H1 (cell line): ENCODE measurements at regions not wholly inside any gene's neighbourhood (a gene's known extent, or its start where the extent isn't known, plus 50 kb on each side); places are given as distances from the start of the nearest gene placed in this dataset.
A peak's percentile ranks its signal among the peaks of the same experiment; 100 is the strongest.

Experiments
- CTCF ChIA-PET: fragments of 300-600 bp; sonication (Branson Sonifier 250); formaldehyde crosslinking; loops from one replicate; lab custom pipeline; 2021; ENCODE audit not compliant: partially characterized antibody; lab: Charles Lee
- POLR2A ChIA-PET: fragments of 300-600 bp; sonication (Branson Sonifier 250); formaldehyde crosslinking; loops from one replicate; lab custom pipeline; 2021; ENCODE audit warnings: inconsistent platforms; ENCODE audit not compliant: partially characterized antibody; lab: Charles Lee
- DNase-seq, 2 experiments: peaks; one replicate each; pipeline versions ENCODE4 v3.0.0 to v3.0.0-alpha.2; 2010 to 2022; ENCODE audit warnings: low spot score in 2 of 2, low read depth in 1 of 2, mixed read lengths in 1 of 2
- FAIRE-seq: peaks from 2 replicates; lab custom pipeline; 2011; peaks lifted over from hg19 to GRCh38; lab: Jason Lieb, UNC
- H2AFZ ChIP-seq: 2 replicates; pipeline ENCODE4 v1.8.1; 2012; ENCODE audit warnings: low read length, inconsistent platforms
- H2AK5ac ChIP-seq: 2 replicates; pipeline ENCODE4 v1.6.1; 2013; ENCODE audit warnings: low read depth, low read length
- H2BK120ac ChIP-seq: replicated peaks from 2 replicates; pipeline ENCODE3; 2013; ENCODE audit warnings: low read depth, low read length, inconsistent platforms
- H2BK12ac ChIP-seq: 2 replicates; pipeline ENCODE4 v1.6.1; 2013; ENCODE audit warnings: low read depth, low read length
- H2BK15ac ChIP-seq: 2 replicates; pipeline ENCODE4 v1.6.1; 2013; ENCODE audit warnings: low read length
- H2BK20ac ChIP-seq: 2 replicates; pipeline ENCODE4 v1.6.1; 2013; ENCODE audit warnings: low read length
- H2BK5ac ChIP-seq: 2 replicates; pipeline ENCODE4 v1.6.1; 2013; ENCODE audit warnings: low read depth, low read length
- H3K14ac ChIP-seq: 2 replicates; pipeline ENCODE4 v1.6.1; 2013; ENCODE audit warnings: inconsistent platforms; ENCODE audit not compliant: insufficient read length
- H3K18ac ChIP-seq: 2 replicates; pipeline ENCODE4 v1.6.1; 2013; ENCODE audit warnings: low read length; ENCODE audit errors: extremely low read depth
- H3K23ac ChIP-seq: 2 replicates; pipeline ENCODE4 v1.6.1; 2013; ENCODE audit warnings: inconsistent platforms; ENCODE audit not compliant: insufficient read length
- H3K23me2 ChIP-seq: 2 replicates; pipeline ENCODE4 v1.6.1; 2013; ENCODE audit warnings: low read depth, low read length
- H3K27ac ChIP-seq: 2 replicates; pipeline ENCODE4 v1.6.1; 2011; ENCODE audit warnings: low read depth, low read length, inconsistent platforms
- H3K27me3 ChIP-seq, 4 experiments: replicated peaks in 1 of 4; 1 replicate in 1 of 4; 2 replicates in 3 of 4; pipeline versions ENCODE4 v1.6.1 to v1.8.1; 2011 to 2013; ENCODE audit warnings: low read length in 3 of 4, mild to moderate bottlenecking in 3 of 4, inconsistent platforms in 2 of 4, mixed read lengths in 2 of 4, moderate library complexity in 1 of 4; ENCODE audit not compliant: control insufficient read depth in 3 of 4, insufficient read depth in 3 of 4; ENCODE audit errors: extremely low read depth in 1 of 4
- H3K36me3 ChIP-seq, 4 experiments: 2 replicates each; pipeline versions ENCODE4 v1.6.1 to v1.8.1; 2011 to 2013; ENCODE audit warnings: mild to moderate bottlenecking in 4 of 4, low read length in 3 of 4, moderate library complexity in 2 of 4, control low read depth in 1 of 4, inconsistent platforms in 1 of 4; ENCODE audit not compliant: insufficient read depth in 4 of 4, control insufficient read depth in 2 of 4
- H3K4ac ChIP-seq: replicated peaks from 2 replicates; pipeline ENCODE3; 2013; ENCODE audit warnings: low read length, low read depth, mixed read lengths, inconsistent platforms; ENCODE audit not compliant: insufficient read length
- H3K4me1 ChIP-seq, 4 experiments: replicated peaks in 1 of 4; 1 replicate in 1 of 4; 2 replicates in 3 of 4; pipeline versions ENCODE4 v1.6.1 to v1.8.1; 2011 to 2013; ENCODE audit warnings: low read length in 3 of 4, inconsistent platforms in 2 of 4, mixed read lengths in 1 of 4; ENCODE audit not compliant: insufficient read depth in 4 of 4, control insufficient read depth in 3 of 4
- H3K4me2 ChIP-seq, 2 experiments: 2 replicates each; pipeline versions ENCODE4 v1.6.1 to v1.8.1; 2011 to 2013; ENCODE audit warnings: low read depth in 2 of 2, low read length in 2 of 2, control low read depth in 1 of 2, inconsistent platforms in 1 of 2, mild to moderate bottlenecking in 1 of 2; ENCODE audit not compliant: insufficient read depth in 1 of 2
- H3K4me3 ChIP-seq, 4 experiments: fragments of 200-600, 300-600 bp in 1 of 4; sonication (generic), shearing (Covaris generic), sonication (Bioruptor Twin) in 1 of 4; 2 replicates each; pipeline versions ENCODE4 v1.5.1 to v1.8.1; 2011 to 2016; ENCODE audit warnings: low read length in 4 of 4, low read depth in 3 of 4, control low read depth in 2 of 4, inconsistent platforms in 2 of 4, mild to moderate bottlenecking in 2 of 4, mixed read lengths in 1 of 4, moderate library complexity in 1 of 4; ENCODE audit not compliant: insufficient read depth in 2 of 4; ENCODE audit errors: extremely low read depth in 1 of 4
- H3K56ac ChIP-seq: replicated peaks from 2 replicates; pipeline ENCODE3; 2013; ENCODE audit warnings: low read depth, mild to moderate bottlenecking, mixed read lengths, low read length, inconsistent platforms; ENCODE audit not compliant: insufficient read length
- H3K79me1 ChIP-seq: 2 replicates; pipeline ENCODE4 v1.6.1; 2013; ENCODE audit warnings: low read depth, low read length, control low read depth
- H3K79me2 ChIP-seq, 2 experiments: 2 replicates each; pipeline versions ENCODE4 v1.6.1 to v1.8.1; 2012 to 2013; ENCODE audit warnings: low read length in 2 of 2, mild to moderate bottlenecking in 2 of 2, inconsistent platforms in 1 of 2; ENCODE audit not compliant: insufficient read depth in 2 of 2, control insufficient read depth in 1 of 2
- H3K9ac ChIP-seq, 4 experiments: replicated peaks in 1 of 4; 1 replicate in 1 of 4; 2 replicates in 3 of 4; pipeline versions ENCODE4 v1.6.1 to v1.8.1; 2011 to 2013; ENCODE audit warnings: low read depth in 3 of 4, low read length in 3 of 4, control low read depth in 2 of 4, mild to moderate bottlenecking in 2 of 4, moderate library complexity in 2 of 4, inconsistent platforms in 1 of 4; ENCODE audit errors: extremely low read depth in 1 of 4
- H3K9me3 ChIP-seq, 2 experiments: 2 replicates each; pipeline versions ENCODE4 v1.6.1 to v1.8.1; 2012 to 2013; ENCODE audit warnings: mild to moderate bottlenecking in 2 of 2, moderate library complexity in 2 of 2, control low read depth in 1 of 2, inconsistent platforms in 1 of 2, low read depth in 1 of 2, low read length in 1 of 2, mixed read lengths in 1 of 2; ENCODE audit not compliant: insufficient read depth in 2 of 2
- H4K20me1 ChIP-seq, 2 experiments: replicated peaks in 1 of 2; 2 replicates each; pipeline versions ENCODE3 to v1.8.1; 2011 to 2013; ENCODE audit warnings: inconsistent platforms in 2 of 2, low read length in 2 of 2, mild to moderate bottlenecking in 1 of 2; ENCODE audit not compliant: insufficient read depth in 2 of 2, control insufficient read depth in 1 of 2
- H4K5ac ChIP-seq: 2 replicates; pipeline ENCODE4 v1.6.1; 2013; ENCODE audit warnings: low read length, low read depth, mixed read lengths, inconsistent platforms; ENCODE audit not compliant: insufficient read length
- H4K8ac ChIP-seq: 2 replicates; pipeline ENCODE4 v1.8.0; 2013; ENCODE audit warnings: mild to moderate bottlenecking, moderate library complexity, low read length, inconsistent platforms; ENCODE audit not compliant: insufficient read depth; ENCODE audit errors: extremely low read depth
- H4K91ac ChIP-seq: replicated peaks from 2 replicates; pipeline ENCODE3; 2013; ENCODE audit warnings: low read length, mixed read lengths, inconsistent platforms; ENCODE audit not compliant: insufficient read length
- FOSL1 ChIP-seq: IDR thresholded peaks from 2 replicates; pipeline ENCODE4 v1.6.1; 2011; ENCODE audit warnings: mild to moderate bottlenecking, low read depth, low read length, moderate library complexity; ENCODE audit not compliant: insufficient read depth
- JUN ChIP-seq: IDR thresholded peaks from 2 replicates; pipeline ENCODE4 v1.6.1; 2011; ENCODE audit warnings: low read depth, mild to moderate bottlenecking, improper control_type of control experiment, low read length
- KDM1A ChIP-seq: fragments of 200-600, 300-600 bp; sonication (generic); IDR thresholded peaks from 2 replicates; pipeline ENCODE4 v1.7.1; 2016; ENCODE audit warnings: mild to moderate bottlenecking, low read length, borderline replicate concordance
- NANOG ChIP-seq: IDR thresholded peaks from 2 replicates; pipeline ENCODE4 v1.6.1; 2011; ENCODE audit warnings: low read length, low read depth, mild to moderate bottlenecking, inconsistent platforms; ENCODE audit not compliant: insufficient read depth, poor library complexity, severe bottlenecking
- RAD21 ChIP-seq, 2 experiments: IDR thresholded peaks in 1 of 2; conservative IDR thresholded peaks in 1 of 2; 2 replicates each; pipeline ENCODE4 v1.6.1; 2011; ENCODE audit warnings: low read depth in 2 of 2, low read length in 2 of 2, improper control_type of control experiment in 1 of 2, inconsistent platforms in 1 of 2, mild to moderate bottlenecking in 1 of 2, moderate library complexity in 1 of 2
- SRF ChIP-seq: IDR thresholded peaks from 2 replicates; pipeline ENCODE4 v1.6.1; 2011; ENCODE audit warnings: mild to moderate bottlenecking, low read depth, low read length, moderate library complexity
- TCF12 ChIP-seq: IDR thresholded peaks from 2 replicates; pipeline ENCODE4 v1.6.1; 2011; ENCODE audit warnings: low read depth, mild to moderate bottlenecking, low read length
- ZNF274 ChIP-seq: IDR thresholded peaks from 2 replicates; pipeline ENCODE4 v1.7.0; 2012; ENCODE audit warnings: low read length, borderline replicate concordance; ENCODE audit errors: extremely low read depth
- WGBS, 2 experiments: shearing (Covaris generic) in 1 of 2; methylation state at CpG; one replicate each; pipeline versions ENCODE4 v1.1.6 to v1.1.7; 2013 to 2015; ENCODE audit warnings: low lambda C conversion rate in 2 of 2, mixed read lengths in 2 of 2, inconsistent platforms in 1 of 2, low coverage in 1 of 2, missing lambda C conversion rate in 1 of 2; ENCODE audit not compliant: insufficient replicate concordance in 2 of 2, insufficient coverage in 1 of 2, insufficient read length in 1 of 2; ENCODE audit errors: extremely low coverage in 1 of 2, missing lambda C conversion rate in 1 of 2; 5-methylcytosine and 5-hydroxymethylcytosine counted together
- TF ChIP-seq, protein P1 (sequence below), 3 experiments: IDR thresholded peaks; 1 replicate in 2 of 3; 2 replicates in 1 of 3; pipeline versions ENCODE4 v1.5.1 to v1.6.1; 2011; ENCODE audit warnings: low read length in 3 of 3, mild to moderate bottlenecking in 3 of 3, inconsistent platforms in 2 of 3, low read depth in 1 of 3, moderate library complexity in 1 of 3; ENCODE audit not compliant: insufficient read depth in 1 of 3; ENCODE audit errors: control extremely low read depth in 1 of 3

DNA sequence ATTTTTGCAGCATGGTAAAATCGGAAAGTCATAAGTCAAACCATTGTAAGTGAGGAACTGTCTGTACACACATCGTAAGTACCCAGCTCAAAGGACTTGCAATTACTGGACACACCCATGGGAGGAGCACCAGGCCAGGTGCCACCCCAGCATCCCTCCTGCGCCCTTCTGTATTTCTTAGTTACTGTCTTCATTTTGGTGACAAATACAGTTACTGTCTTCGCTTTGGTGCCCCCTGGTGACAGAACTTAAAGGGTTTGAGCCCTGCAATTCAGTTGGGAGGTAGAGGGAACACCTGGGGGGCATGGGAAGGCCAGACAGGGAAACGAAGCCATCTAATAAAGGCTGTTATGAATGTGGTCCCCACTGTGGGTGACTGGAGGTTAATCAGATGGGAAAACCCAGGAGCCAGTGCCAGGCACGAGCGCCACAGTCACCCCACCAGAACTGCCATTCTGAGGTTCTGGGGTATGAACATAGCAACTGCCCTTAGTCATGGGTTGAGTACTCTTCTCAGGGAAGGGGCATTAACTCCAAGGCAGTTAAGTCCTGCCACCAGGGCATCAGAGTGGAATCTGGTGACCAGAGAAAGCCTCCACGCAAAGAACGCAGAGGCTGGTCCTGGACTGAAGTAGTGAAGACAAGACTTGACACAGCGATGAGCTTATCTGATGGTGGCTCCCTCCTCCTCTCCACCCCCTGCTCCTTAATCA lies 612.9 kb downstream of the PTPRU start:
- Histone ChIP-seq H3K4me1 (no peaks in the 10 kb centered on the region), H4K5ac (no peak overlapping the region), H4K20me1 (no peaks in the 10 kb centered on the region), H3K18ac (no peak overlapping the region), H3K4ac (no peak overlapping the region), H3K9me3 (no peaks in the 10 kb centered on the region), H3K4me3 (no peak overlapping the region), H2BK12ac (no peak overlapping the region), H2BK5ac (no peak overlapping the region), H2AFZ (no peak overlapping the region), H2AK5ac (no peak overlapping the region), H3K23me2 (no peaks in the 10 kb centered on the region), H4K8ac (no peak overlapping the region), H3K9ac (no peak overlapping the region), H3K4me2 (no peak overlapping the region), H2BK15ac (no peak overlapping the region), H3K27ac (no peak overlapping the region), H3K23ac (no peak overlapping the region), H3K79me1 (no peaks in the 10 kb centered on the region), H3K27me3 (no peaks in the 10 kb centered on the region), H2BK120ac (no peak overlapping the region), H3K14ac (no peak overlapping the region), H3K79me2 (no peaks in the 10 kb centered on the region), H4K91ac (no peak overlapping the region), H3K56ac (no peak overlapping the region), H2BK20ac (no peak overlapping the region), H3K36me3 (no peaks in the 10 kb centered on the region)
- FAIRE-seq (no peak), DNase-seq (peak; percentile 56 to 84)
- ChIA-PET POLR2A (interaction anchor here (0.6 to 1.0 kb wide), 2 partner anchors 162 to 1333 kb away, joined by 3 to 4 read pairs; no protein-coding TSS in a partner anchor), CTCF (interaction anchor here (0.6 to 3.6 kb wide), 44 partner anchors 8 to 866 kb away, joined by 3 to 19 read pairs (median 4); no protein-coding TSS in a partner anchor)
- 77% methylated on average over 10 of the region's 10 CpGs; no CpG with 5 or more reads in 1 of the 2 experiments for WGBS, 2 experiments
- TF ChIP-seq ZNF274 = no peak
- TF ChIP-seq TCF12 = 0 out of 2 replicates have a peak, but pooled peaks have one; percentile 46
- peak; percentile 64 to 80 for TF ChIP-seq RAD21 (IDR thresholded peaks at IDR 0.05 in 1 of 2, conservative IDR thresholded peaks at IDR 0.05 in 1 of 2; ENCODE audit: low read depth in 2 of 2, low read length in 2 of 2)
- no peak for TF ChIP-seq FOSL1
- TF ChIP-seq NANOG = no peak
- TF ChIP-seq, protein P1, sequence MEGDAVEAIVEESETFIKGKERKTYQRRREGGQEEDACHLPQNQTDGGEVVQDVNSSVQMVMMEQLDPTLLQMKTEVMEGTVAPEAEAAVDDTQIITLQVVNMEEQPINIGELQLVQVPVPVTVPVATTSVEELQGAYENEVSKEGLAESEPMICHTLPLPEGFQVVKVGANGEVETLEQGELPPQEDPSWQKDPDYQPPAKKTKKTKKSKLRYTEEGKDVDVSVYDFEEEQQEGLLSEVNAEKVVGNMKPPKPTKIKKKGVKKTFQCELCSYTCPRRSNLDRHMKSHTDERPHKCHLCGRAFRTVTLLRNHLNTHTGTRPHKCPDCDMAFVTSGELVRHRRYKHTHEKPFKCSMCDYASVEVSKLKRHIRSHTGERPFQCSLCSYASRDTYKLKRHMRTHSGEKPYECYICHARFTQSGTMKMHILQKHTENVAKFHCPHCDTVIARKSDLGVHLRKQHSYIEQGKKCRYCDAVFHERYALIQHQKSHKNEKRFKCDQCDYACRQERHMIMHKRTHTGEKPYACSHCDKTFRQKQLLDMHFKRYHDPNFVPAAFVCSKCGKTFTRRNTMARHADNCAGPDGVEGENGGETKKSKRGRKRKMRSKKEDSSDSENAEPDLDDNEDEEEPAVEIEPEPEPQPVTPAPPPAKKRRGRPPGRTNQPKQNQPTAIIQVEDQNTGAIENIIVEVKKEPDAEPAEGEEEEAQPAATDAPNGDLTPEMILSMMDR (IDR thresholded peaks at IDR 0.05; ENCODE audit: control extremely low read depth in 1 of 3, insufficient read depth in 1 of 3, low read depth in 1 of 3, low read length in 3 of 3) = peak; percentile 18 to 86 (median 72)
- TF ChIP-seq JUN = no peak
- no peak for TF ChIP-seq KDM1A
- TF ChIP-seq SRF = no peak
